ENCODE measurements at regions not wholly inside any gene's neighbourhood (a gene's known extent, or its start where the extent isn't known, plus 50 kb on each side); places are given as distances from the start of the nearest gene placed in this dataset.

DNA sequence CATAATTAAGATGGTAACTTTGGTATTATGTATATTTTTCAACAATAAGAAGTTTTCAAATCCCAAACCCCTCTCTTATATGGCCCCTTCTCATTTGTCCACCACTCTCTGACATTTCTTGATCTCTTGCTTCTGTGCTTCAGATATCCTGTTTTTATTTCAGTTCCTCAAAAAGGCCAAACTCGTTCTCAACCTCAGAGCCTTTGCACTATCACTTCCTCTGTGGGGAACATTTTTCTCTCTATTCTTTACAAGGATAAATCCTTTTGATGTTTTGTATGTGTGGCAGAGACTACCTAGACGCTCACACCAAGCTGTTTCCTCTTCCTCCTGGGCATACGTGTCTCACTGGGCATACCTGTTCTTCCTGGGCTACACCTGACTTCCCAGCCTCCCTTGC is 54.2 kb upstream of the FRMD4A start:
- no peak overlapping the region for H2BK20ac ChIP-seq (ENCODE audit: low read length)
- H2BK15ac ChIP-seq (ENCODE audit: low read length), result no peak overlapping the region
- H2BK12ac ChIP-seq (ENCODE audit: low read depth, low read length), result peak overlapping the region; percentile 32; the same call in 1 of the 2 replicates
- H3K9me3 ChIP-seq (ENCODE audit: insufficient read depth in 2 of 2, low read depth in 1 of 2, low read length in 1 of 2), result no peaks in the 10 kb centered on the region
- no peak overlapping the region for H4K5ac ChIP-seq (ENCODE audit: insufficient read length, low read depth, low read length)
- ChIA-PET CTCF (ENCODE audit: partially characterized antibody) (interaction anchor here (0.7 to 1.8 kb wide), 3 partner anchors 12 to 184 kb away, joined by 3 to 8 read pairs (median 5); no protein-coding TSS in a partner anchor), POLR2A (ENCODE audit: partially characterized antibody) (no interaction called here)
- no peak overlapping the region for H4K91ac ChIP-seq (replicated peaks; ENCODE audit: insufficient read length, low read length)
- no peak overlapping the region for H3K27ac ChIP-seq (ENCODE audit: low read depth, low read length)
- no peak overlapping the region for H3K23ac ChIP-seq (ENCODE audit: insufficient read length)
- H3K79me2 ChIP-seq (ENCODE audit: control insufficient read depth in 1 of 2, insufficient read depth in 2 of 2, low read length in 2 of 2), result no peaks in the 10 kb centered on the region
- no peak overlapping the region for H3K18ac ChIP-seq (ENCODE audit: extremely low read depth, low read length)
- H2AK5ac ChIP-seq (ENCODE audit: low read depth, low read length), result no peak overlapping the region
- no peak overlapping the region for H4K8ac ChIP-seq (ENCODE audit: extremely low read depth, insufficient read depth, low read length)
- H3K4ac ChIP-seq (replicated peaks; ENCODE audit: insufficient read length, low read depth, low read length), result no peak overlapping the region
- H3K79me1 ChIP-seq (ENCODE audit: low read depth, low read length), result no peaks in the 10 kb centered on the region
- no peak overlapping the region for H2BK5ac ChIP-seq (ENCODE audit: low read depth, low read length)
- DNase-seq (ENCODE audit: low read depth in 1 of 2, low spot score in 2 of 2), result no peak
- no peak overlapping the region for H3K4me3 ChIP-seq (ENCODE audit: extremely low read depth in 1 of 4, insufficient read depth in 2 of 4, low read depth in 3 of 4, low read length in 4 of 4)
- H3K4me2 ChIP-seq (ENCODE audit: insufficient read depth in 1 of 2, low read depth in 2 of 2, low read length in 2 of 2), result no peak overlapping the region
- H2AFZ ChIP-seq (ENCODE audit: low read length), result no peak overlapping the region
- WGBS, 2 experiments (ENCODE audit: extremely low coverage in 1 of 2, insufficient coverage in 1 of 2, insufficient read length in 1 of 2, insufficient replicate concordance in 2 of 2, low coverage in 1 of 2, low lambda C conversion rate in 2 of 2, missing lambda C conversion rate in 1 of 2), result 65% methylated on average over 3 of the region's 3 CpGs; no CpG with 5 or more reads in 1 of the 2 experiments
- H3K4me1 ChIP-seq (replicated peaks in 1 of 4; ENCODE audit: control insufficient read depth in 3 of 4, insufficient read depth in 4 of 4, low read length in 3 of 4), result peaks cover 0 to 1% (median 0%) of the 10 kb centered on the region in 4 experiments; a peak in 1 of 7 replicates
- H3K27me3 ChIP-seq (replicated peaks in 1 of 4; ENCODE audit: control insufficient read depth in 3 of 4, extremely low read depth in 1 of 4, insufficient read depth in 3 of 4, low read length in 3 of 4), result no peaks in the 10 kb centered on the region
- H4K20me1 ChIP-seq (replicated peaks in 1 of 2; ENCODE audit: control insufficient read depth in 1 of 2, insufficient read depth in 2 of 2, low read length in 2 of 2), result no peaks in the 10 kb centered on the region
- H3K14ac ChIP-seq (ENCODE audit: insufficient read length), result no peak overlapping the region
- H3K23me2 ChIP-seq (ENCODE audit: low read depth, low read length), result no peaks in the 10 kb centered on the region; the same call in 1 of the 2 replicates
- no peaks in the 10 kb centered on the region for H3K36me3 ChIP-seq (ENCODE audit: control insufficient read depth in 2 of 4, insufficient read depth in 4 of 4, low read length in 3 of 4)
- H2BK120ac ChIP-seq (replicated peaks; ENCODE audit: low read depth, low read length), result no peak overlapping the region
- no peak overlapping the region for H3K9ac ChIP-seq (replicated peaks in 1 of 4; ENCODE audit: extremely low read depth in 1 of 4, low read depth in 3 of 4, low read length in 3 of 4)
- FAIRE-seq, result no peak
- no peak overlapping the region for H3K56ac ChIP-seq (replicated peaks; ENCODE audit: insufficient read length, low read depth, low read length)
- TF ChIP-seq, protein P1, sequence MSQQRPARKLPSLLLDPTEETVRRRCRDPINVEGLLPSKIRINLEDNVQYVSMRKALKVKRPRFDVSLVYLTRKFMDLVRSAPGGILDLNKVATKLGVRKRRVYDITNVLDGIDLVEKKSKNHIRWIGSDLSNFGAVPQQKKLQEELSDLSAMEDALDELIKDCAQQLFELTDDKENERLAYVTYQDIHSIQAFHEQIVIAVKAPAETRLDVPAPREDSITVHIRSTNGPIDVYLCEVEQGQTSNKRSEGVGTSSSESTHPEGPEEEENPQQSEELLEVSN (IDR thresholded peaks at IDR 0.05), result no peak
- no peak for TF ChIP-seq CBX5 (IDR thresholded peaks at IDR 0.05; ENCODE audit: low read depth, low read length)
- TF ChIP-seq SIN3A (conservative IDR thresholded peaks at IDR 0.05 in 1 of 2, IDR thresholded peaks at IDR 0.05 in 1 of 2; ENCODE audit: low read depth in 1 of 2, low read length in 2 of 2), result no peak
- no peak for TF ChIP-seq JUND (IDR thresholded peaks at IDR 0.05; ENCODE audit: low read length)
- no peak for TF ChIP-seq PHF8 (conservative IDR thresholded peaks at IDR 0.05; ENCODE audit: low read depth, low read length)
- no peak for TF ChIP-seq SUZ12 (IDR thresholded peaks at IDR 0.05; ENCODE audit: low read length)
- no peak for TF ChIP-seq TAF7 (optimal IDR thresholded peaks at IDR 0.05; ENCODE audit: borderline replicate concordance, low read depth, low read length)
- no peak for TF ChIP-seq RNF2 (IDR thresholded peaks at IDR 0.05; ENCODE audit: borderline replicate concordance, low read depth, low read length, missing control alignments, poor library complexity, severe bottlenecking)
- no peak for TF ChIP-seq SRF (IDR thresholded peaks at IDR 0.05; ENCODE audit: low read depth, low read length)
- TF ChIP-seq MAFK (IDR thresholded peaks at IDR 0.05; ENCODE audit: low read depth, low read length), result no peak
- TF ChIP-seq ZNF274 (IDR thresholded peaks at IDR 0.05; ENCODE audit: borderline replicate concordance, extremely low read depth, low read length), result no peak
- no peak for TF ChIP-seq SAP30 (IDR thresholded peaks at IDR 0.05; ENCODE audit: insufficient read depth, insufficient replicate concordance, low read length)

Data from H1 (cell line).